Activated CD4-positive, alpha-beta T cell treated with anti-CD3 and anti-CD28 coated beads, Interleukin-2, amount 50 U/mL, for 24 hours (primary cell): ENCODE measurements at regions not wholly inside any gene's neighbourhood (a gene's known extent, or its start where the extent isn't known, plus 50 kb on each side); places are given as distances from the start of the nearest gene placed in this dataset.

ENCODE experiments used
- DNase-seq, 2 donors: peaks; one replicate each; pipeline ENCODE4 v3.0.0-alpha.2; 2020; ENCODE audit warnings: low read depth in 1 of 2, low spot score in 1 of 2

DNA sequence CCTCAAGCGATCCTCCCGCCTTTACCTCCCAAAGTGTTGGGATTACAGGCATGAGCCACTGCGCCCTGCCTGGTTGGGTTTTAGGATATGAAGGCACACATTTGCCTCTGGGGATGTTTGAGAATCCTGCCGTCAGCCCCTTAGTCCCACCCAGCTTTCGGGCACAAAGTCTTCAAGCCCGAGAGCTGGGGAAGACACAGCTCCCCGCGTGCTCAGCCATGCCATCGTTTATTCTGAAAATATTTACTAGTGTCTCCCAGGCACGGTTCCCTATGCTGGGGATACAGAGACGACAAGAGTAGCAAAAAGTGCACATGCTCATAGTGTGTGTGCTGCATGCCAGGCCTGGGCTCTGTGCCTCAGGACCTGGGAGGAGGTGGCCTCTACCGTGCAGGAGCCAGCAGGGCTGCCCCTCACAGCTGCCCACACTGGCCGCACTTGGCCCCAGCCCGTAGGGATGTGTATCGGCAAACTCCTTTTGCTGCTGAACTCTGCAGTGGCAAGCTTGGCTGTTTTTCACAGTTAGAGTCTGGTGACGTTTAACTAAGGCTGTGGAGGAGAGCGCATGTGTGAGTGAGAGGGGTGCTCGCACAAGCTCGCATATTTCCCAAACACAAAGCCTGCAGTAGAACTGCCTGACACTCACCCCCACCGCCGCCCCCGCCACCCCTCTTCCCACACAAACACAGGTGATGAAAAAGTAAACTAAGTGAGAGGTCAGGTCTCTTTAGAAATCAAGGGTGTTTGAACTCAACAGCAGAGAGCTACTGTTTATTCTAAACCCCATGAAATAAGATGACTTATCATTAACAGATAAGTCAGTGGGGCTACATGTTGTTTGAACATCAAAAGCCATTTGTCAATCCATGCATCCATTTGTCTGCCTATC, 266.4 kb downstream of the MRTFB start:
- no peak for DNase-seq

DNA sequence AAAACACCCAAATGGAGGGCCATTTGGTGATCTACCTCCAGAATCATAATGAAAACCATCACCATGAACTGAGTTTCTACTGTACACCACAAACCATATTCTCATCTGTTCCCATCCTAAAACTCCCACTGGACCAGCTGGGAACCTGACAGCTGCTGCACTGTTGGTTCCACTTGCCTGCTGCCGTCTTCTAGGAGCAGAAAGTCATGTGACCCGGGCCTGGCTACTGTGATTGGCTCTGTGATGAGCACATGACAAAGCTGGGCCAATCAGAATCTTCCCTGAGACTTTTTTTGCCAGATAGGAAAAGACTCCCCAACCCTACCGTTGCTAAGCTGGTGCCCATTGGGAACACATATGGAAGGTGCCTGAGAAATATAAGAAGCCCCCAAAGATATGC, 264.2 kb downstream of the MRTFB start:
- no peak for DNase-seq

DNA sequence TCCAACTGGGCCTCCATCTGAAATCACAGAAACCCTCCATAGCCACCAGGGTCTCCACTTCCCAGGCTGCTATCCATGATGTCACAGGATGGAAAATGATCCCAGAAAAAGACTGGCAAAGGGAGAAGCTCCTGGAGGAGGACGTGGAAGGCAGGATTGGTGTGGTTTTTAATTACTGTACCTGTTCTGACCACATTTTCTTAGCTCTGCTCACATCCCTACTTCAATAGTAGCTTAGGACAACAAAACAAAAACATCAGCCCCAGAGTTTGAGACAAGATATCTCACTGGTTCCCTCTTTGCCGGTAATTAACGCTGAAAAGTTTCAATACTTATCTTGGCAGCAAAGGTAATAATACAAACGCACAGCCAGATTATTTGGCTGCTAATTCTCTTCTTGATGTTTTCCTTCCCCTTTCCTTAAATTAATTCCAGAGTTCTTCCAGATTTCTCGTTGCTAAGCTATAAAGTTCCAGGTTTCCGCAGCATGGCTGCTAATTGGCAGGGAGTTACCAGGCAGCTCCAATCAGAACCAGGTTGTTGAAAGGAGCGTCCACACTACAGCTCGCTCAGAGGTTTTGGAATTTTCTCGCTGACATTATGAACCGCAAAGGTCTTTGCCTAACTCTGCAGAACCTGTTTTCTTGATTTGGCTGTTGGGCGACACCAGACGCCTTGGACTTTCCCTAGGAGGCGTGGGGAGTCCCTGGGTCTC, 263.4 kb downstream of the MRTFB start:
- no peak for DNase-seq

DNA sequence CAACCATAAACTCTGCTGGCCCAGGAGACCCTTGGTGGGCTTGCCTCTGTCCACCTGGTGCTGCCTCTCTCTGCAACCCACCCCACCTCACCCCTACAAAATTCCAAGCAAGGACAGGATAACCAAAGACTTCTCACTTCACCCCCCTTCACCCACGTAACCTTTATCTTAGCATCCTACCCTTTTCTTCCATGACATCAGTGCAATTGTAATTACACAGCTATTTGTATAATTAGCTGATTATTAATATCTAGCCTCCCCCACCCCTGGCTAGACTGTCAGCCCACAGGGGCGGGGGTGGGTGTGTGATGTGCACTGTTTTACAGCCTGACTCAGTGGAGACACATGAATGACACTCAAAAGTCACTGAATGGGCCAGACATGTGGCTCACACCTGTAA, 262.2 kb downstream of the MRTFB start:
- DNase-seq, result no peak

DNA sequence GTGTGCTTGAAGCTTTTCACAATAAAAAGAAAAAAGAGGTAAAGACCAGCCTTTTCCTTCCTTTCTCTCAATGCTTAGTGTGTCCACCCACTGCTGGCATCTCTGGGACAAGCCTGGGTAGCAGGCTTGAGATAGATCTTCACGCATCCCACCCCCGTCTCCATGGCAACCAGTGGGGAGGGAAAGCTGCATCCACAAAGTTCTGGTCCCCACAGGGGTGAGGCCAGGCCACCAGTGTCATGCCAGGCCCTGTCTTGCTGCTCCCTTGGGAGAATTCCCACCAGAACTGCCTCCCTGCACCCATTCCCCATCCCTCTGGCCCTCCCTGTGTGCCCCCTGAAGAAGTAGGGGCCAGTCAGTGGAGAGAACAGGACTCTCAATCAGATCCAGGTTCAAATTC, 259.9 kb downstream of the MRTFB start:
- DNase-seq, result no peak

DNA sequence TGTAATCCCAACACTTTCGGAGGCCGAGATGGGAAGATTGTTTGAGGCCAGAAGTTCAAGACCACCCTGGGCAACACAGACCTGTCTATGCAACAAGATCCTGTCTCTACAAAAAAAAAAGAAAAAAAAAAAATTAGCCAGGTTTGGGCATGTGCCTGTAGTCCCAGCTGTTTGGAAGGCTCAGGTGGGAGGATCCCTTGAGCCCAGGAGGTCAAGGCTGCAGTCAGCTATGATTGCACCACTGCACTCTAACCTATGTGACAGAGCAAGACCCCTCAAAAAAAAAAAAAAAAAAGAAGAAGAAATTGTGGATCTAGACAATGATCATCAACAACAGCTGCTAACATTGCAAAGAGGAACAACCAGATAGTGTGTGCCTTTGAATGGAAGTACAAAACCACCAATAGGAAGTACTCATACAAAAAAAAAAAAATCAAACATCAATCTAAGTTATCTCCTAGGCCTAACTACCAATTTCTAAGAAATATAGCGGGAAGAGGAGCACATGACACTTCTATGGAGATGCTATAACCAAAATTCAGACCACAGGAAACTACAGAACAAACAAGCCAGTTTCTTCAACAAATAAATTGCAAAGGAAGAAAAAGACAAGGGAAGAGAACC, 258.7 kb downstream of the MRTFB start:
- no peak for DNase-seq

DNA sequence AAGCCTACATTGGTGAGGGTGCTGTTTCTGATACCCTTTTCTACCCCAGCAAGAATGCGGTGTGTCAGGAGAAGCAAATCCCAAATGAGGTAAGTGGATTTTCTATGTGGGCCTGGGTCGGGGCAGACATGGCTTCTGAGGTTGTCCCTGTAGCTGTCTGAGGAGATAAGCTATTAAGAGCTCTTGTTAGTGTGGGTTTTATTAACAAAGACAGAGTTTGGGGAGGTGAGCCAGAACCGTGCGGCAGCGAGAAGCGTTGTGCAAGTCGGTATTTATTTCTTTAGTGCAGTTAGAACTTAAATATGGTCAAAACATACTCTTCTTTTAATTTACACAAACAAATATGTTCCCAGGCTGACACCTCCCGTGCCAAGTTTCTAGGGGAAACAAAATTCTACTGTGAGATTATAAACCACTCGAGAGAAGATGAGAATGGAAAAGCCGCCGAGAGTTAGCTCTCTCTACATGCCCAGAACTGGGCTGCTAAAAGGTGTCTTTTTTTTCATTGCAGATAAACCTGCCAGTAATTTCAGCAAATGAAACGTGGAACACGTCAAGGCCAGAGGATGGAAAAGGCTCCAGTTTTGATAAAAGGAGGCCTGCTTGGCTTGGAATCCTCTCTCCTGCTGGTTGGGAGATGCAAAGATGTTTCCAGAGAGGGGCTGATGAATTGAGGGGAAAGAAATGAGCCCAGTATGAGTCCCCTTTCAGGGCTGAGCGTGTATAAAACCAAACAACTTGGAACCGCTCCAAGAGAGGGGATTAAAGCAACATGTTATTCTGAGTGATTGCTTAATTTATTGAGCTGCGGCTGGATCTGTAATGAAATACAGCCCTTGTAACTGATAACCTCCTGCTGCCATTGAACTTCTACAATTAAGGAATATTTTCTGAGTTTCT, 254.6 kb downstream of the MRTFB start:
- no peak for DNase-seq

DNA sequence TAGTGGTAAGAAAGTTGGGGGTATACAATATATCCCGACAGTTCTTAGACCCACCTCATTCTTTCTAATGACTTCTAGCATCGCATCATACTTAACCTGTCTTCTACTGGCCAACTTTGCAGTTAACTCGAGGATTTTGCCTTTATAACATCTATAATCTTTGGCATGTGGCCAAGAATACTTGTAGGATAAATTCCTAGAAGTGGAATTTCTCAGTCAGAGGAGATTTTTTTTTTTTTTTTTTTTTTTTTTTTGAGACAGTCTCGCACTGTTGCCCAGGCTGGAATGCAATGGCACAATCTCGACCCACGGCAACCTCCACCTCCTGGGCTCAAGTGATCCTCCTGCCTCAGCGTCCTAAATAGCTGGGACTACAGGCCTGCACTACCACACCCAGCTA, 253.5 kb downstream of the MRTFB start:
- DNase-seq, result no peak

DNA sequence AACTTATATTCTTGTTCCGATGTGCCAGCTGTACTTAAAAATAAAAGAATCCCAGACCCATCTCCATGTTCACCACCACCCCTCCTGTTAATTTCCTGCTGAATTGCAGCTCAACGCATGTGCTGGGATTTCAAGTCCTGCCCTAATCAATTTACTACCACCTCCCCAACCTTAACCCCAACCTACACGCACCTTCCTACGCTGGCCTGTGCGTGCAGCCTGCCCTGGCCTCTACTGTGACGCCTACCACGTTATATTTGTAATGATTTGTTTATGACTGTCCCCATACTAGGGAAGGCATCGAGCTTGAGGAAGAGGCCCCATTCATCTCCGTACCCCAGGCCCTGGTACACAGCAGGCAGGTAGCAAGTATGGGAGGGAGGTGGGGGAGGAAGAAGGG, 251.1 kb downstream of the MRTFB start:
- DNase-seq, result no peak

DNA sequence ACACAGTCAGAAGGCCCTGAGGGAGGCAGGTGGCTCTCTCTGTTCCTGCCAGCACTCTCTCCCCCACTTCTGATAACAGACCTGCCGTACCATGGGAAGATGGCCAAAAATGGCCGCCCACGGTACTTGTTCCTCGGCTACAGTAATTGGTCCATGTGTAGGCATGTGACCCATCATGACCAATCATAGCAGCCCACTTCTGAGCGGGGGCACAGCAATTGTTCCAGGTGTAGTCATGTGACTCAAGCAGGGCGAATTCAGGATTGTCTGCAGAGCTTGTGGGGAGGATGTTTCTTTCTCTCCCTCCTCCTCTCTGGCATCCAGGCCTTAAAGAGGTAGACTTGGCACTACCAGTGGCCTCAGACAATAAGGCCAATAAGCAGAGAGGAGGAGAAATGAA, 250.4 kb downstream of the MRTFB start:
- no peak for DNase-seq

DNA sequence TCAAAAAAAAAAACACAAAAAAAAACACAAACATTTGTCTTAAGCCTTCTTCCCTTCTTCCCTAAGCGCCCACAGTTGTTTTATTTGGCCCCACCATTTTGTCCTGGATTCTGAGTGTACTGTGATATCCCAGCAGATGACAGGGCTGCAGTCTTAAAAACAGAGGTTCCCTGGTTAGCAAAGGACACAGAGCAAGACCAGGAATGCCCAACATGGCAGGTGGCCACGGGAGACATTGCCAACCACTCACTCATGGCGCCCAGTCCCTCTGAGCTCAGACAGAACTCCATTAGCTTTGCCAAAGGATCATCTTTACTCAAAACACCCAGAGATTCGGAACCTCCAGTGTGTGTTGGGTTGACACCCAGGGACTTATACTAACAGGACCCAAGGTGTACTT, 249.3 kb downstream of the MRTFB start:
- no peak for DNase-seq
